RWPE2 (cell line): ENCODE measurements at regions not wholly inside any gene's neighbourhood (a gene's known extent, or its start where the extent isn't known, plus 50 kb on each side); places are given as distances from the start of the nearest gene placed in this dataset.
"Not testable (repeated sequence)": the region's sequence is repeated elsewhere in the genome, so short reads cannot be mapped to it uniquely, and the experiment has no call there.

Experiments used
- ATAC-seq: fragments of 200-7000 bp; cut with Tn5 transposase; 3 replicates; pipeline ENCODE4 v1.9.1; 2021; ENCODE audit warnings: low read depth
- DNase-seq: peaks from one replicate; pipeline ENCODE4 v3.0.0-alpha.2; 2020; ENCODE audit warnings: low spot score
- H3K27ac ChIP-seq: fragments of 450-650 bp; 2 replicates; pipeline ENCODE4 v1.5.1; 2017; ENCODE audit warnings: mild to moderate bottlenecking; ENCODE audit not compliant: poor library complexity, severe bottlenecking
- H3K27me3 ChIP-seq: fragments of 250-450 bp; sonication (Bioruptor Pico); 2 replicates; pipeline ENCODE4 v1.5.1; 2021; ENCODE audit warnings: mild to moderate bottlenecking, moderate library complexity; ENCODE audit not compliant: insufficient read depth, poor library complexity, severe bottlenecking
- H3K36me3 ChIP-seq: fragments of 250-450 bp; sonication (Bioruptor Pico); 2 replicates; pipeline ENCODE4 v1.5.1; 2020; ENCODE audit warnings: low read depth, mild to moderate bottlenecking, moderate library complexity
- H3K4me1 ChIP-seq: fragments of 250-450 bp; sonication (Bioruptor Pico); 2 replicates; pipeline ENCODE4 v1.5.1; 2021; ENCODE audit warnings: mild to moderate bottlenecking, moderate library complexity; ENCODE audit not compliant: insufficient read depth, poor library complexity, severe bottlenecking
- H3K4me3 ChIP-seq: fragments of 250-450 bp; sonication (Bioruptor Pico); 2 replicates; pipeline ENCODE4 v1.5.1; 2021; ENCODE audit warnings: mild to moderate bottlenecking, moderate library complexity; ENCODE audit not compliant: severe bottlenecking
- H3K9me3 ChIP-seq: fragments of 250-450 bp; sonication (Bioruptor Pico); 2 replicates; pipeline ENCODE4 v1.5.1; 2021; ENCODE audit warnings: mild to moderate bottlenecking, moderate library complexity; ENCODE audit not compliant: severe bottlenecking
- CTCF ChIP-seq: fragments of 450-650 bp; IDR thresholded peaks from one replicate; pipeline ENCODE4 v1.5.1; 2017; ENCODE audit warnings: mild to moderate bottlenecking, moderate library complexity; ENCODE audit not compliant: poor library complexity, severe bottlenecking

- Histone ChIP-seq H3K9me3 (no peaks in the 10 kb centered on the region), H3K4me1 (no peaks in the 10 kb centered on the region), H3K27me3 (no peaks in the 10 kb centered on the region), H3K27ac (no peak overlapping the region), H3K36me3 (no peaks in the 10 kb centered on the region), H3K4me3 (no peak overlapping the region)
- no peak for DNase-seq
- ATAC-seq: no peak
- TF ChIP-seq CTCF: no peak
These were observed 142.7 kb upstream of the APC start for GRCh38 chr5:112594941-112595340.

GRCh38 chr5:112597831-112598230 is 139.9 kb upstream of the APC start:
- Histone ChIP-seq H3K27ac (no peak overlapping the region), H3K4me1 (no peaks in the 10 kb centered on the region), H3K9me3 (no peaks in the 10 kb centered on the region), H3K4me3 (no peak overlapping the region), H3K36me3 (no peaks in the 10 kb centered on the region), H3K27me3 (no peaks in the 10 kb centered on the region)
- TF ChIP-seq CTCF: no peak
- DNase-seq (no peak), ATAC-seq (no peak)

GRCh38 chr5:112600510-112600909 is 137.2 kb upstream of the APC start:
- not testable (repeated sequence) for ATAC-seq, H3K27ac ChIP-seq, H3K4me1 ChIP-seq, H3K27me3 ChIP-seq, DNase-seq, H3K36me3 ChIP-seq, H3K4me3 ChIP-seq, H3K9me3 ChIP-seq

- peak; percentile 6 for TF ChIP-seq CTCF
- Histone ChIP-seq H3K4me1 (no peaks in the 10 kb centered on the region), H3K27me3 (no peaks in the 10 kb centered on the region), H3K4me3 (no peak overlapping the region), H3K27ac (no peak overlapping the region), H3K9me3 (no peaks in the 10 kb centered on the region), H3K36me3 (no peaks in the 10 kb centered on the region)
- ATAC-seq: no peak
- DNase-seq: no peak
These were observed 132.7 kb upstream of the APC start for GRCh38 chr5:112604732-112605630.

GRCh38 chr5:112608975-112609374 is 128.7 kb upstream of the APC start:
- Histone ChIP-seq H3K36me3 (no peaks in the 10 kb centered on the region), H3K9me3 (no peaks in the 10 kb centered on the region), H3K4me3 (no peak overlapping the region), H3K27me3 (no peaks in the 10 kb centered on the region), H3K27ac (no peak overlapping the region), H3K4me1 (no peaks in the 10 kb centered on the region)
- DNase-seq: no peak
- ATAC-seq: no peak
- TF ChIP-seq CTCF: no peak
